SH-SY5Y (cell line): ENCODE measurements at regions not wholly inside any gene's neighbourhood (a gene's known extent, or its start where the extent isn't known, plus 50 kb on each side); places are given as distances from the start of the nearest gene placed in this dataset.

Source experiments
- GATA2 ChIP-seq: IDR thresholded peaks from 2 replicates; pipeline ENCODE4 v1.6.1; 2011; ENCODE audit warnings: mild to moderate bottlenecking, low read depth, low read length
- GATA3 ChIP-seq: IDR thresholded peaks from 2 replicates; pipeline ENCODE4 v1.6.1; 2011; ENCODE audit warnings: low read depth, mild to moderate bottlenecking, low read length, moderate library complexity

DNA sequence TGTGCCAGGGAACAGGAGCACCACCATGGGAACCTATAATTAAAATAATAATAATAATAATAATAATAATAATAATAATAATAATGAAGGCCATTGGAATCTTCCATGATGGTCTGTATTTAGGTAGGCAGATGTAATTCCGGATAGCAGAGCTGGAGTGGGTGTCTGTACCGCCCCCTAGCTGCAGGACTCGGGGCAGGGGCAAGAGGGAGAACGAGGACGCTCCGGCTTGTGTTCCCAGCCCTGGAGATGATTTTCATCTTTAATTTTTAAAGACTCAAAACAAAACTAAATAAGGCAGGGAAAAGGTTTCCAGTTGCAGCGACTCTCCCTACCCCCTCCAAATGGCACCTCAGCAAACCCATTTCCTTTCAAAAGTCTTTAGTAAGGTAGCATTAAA is 501.1 kb downstream of the VRK1 start:
- TF ChIP-seq GATA2 (no peak), GATA3 (no peak)
